ENCODE measurements at regions not wholly inside any gene's neighbourhood (a gene's known extent, or its start where the extent isn't known, plus 50 kb on each side); places are given as distances from the start of the nearest gene placed in this dataset.

- ATAC-seq (ENCODE audit: low FRiP score) (no peak), DNase-seq (ENCODE audit: low spot score) (no peak)
- no peak for TF ChIP-seq CTCF (IDR thresholded peaks at IDR 0.05)
Observed at GRCh38 chr6:91780270-91780669, 1193.4 kb upstream of the MAP3K7 start.

DNA sequence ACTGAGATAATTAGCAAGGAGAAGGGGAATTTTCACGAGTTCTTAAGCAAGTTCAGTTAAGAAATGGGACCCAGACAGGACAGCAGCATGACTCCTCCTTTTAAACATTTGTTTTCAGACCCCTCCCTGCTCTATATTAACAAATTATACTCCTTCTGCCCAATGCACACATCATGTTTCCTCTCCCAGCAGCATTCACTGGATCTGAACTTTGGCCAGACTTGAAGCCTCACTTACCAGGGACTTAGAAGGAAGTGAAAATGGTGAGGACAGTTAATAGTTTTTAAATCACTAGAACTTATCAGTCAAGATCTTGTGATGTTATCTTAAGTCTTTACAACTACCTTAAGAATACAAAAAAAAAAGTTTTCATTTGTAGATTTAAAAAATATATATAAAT, 1174.7 kb upstream of the MAP3K7 start:
- DNase-seq (ENCODE audit: low spot score), result no peak
- TF ChIP-seq CTCF (IDR thresholded peaks at IDR 0.05), result no peak
- ATAC-seq (ENCODE audit: low FRiP score), result no peak

GRCh38 chr6:91754691-91755090, 1167.8 kb upstream of the MAP3K7 start:
- no peak for TF ChIP-seq CTCF (IDR thresholded peaks at IDR 0.05)
- no peak for DNase-seq (ENCODE audit: low spot score)
- ATAC-seq (ENCODE audit: low FRiP score), result no peak

DNA sequence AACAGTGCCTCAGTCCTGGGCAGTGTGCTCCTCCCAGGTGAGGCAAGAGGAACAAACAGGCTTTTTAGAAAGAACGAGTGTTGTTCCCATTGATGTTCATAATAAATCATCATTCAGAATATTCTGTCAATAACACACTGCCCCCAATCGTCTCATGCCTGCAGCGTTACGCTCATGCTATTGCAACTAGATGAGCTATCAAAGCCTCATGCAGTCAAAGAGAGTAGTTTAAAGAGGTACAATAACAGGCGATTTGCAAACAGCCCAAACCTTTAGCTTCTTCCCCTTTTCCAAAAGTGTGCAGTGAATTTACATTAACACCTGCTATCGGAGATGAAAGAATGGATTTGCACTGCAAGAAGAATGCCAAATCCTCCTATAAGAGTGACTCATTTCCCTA, 1164.7 kb upstream of the MAP3K7 start:
- DNase-seq (ENCODE audit: low spot score) (no peak), ATAC-seq (ENCODE audit: low FRiP score) (no peak)
- no peak for TF ChIP-seq CTCF (IDR thresholded peaks at IDR 0.05)

GRCh38 chr6:91744566-91744965, 1157.7 kb upstream of the MAP3K7 start:
- TF ChIP-seq CTCF (IDR thresholded peaks at IDR 0.05), result no peak
- no peak for ATAC-seq (ENCODE audit: low FRiP score)
- no peak for DNase-seq (ENCODE audit: low spot score)

- ATAC-seq (ENCODE audit: low FRiP score) (no peak), DNase-seq (ENCODE audit: low spot score) (no peak)
- TF ChIP-seq CTCF (IDR thresholded peaks at IDR 0.05), result no peak
Observed at GRCh38 chr6:91743756-91744155, 1156.9 kb upstream of the MAP3K7 start.

DNA sequence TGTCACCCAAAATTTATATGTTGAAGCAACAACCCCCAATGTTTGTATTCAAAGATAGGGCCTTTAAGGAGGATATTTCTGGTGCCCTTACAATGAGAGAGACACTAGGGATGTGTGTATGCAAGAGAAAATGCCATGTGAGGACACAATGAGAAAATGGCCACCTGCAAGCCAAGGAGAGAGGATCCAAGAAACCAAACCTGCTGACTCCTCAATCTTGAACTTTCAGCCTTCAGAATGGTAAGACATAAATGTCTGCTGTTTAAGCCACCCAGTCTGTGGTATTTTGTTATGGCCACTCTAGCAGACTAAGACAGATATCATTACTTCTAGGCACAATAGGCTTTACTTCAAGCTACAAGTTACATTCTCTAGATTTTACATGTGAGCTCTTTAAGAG, 1145.1 kb upstream of the MAP3K7 start:
- ATAC-seq (ENCODE audit: low FRiP score) (no peak), DNase-seq (ENCODE audit: low spot score) (no peak)
- no peak for TF ChIP-seq CTCF (IDR thresholded peaks at IDR 0.05)
